ENCODE measurements at regions not wholly inside any gene's neighbourhood (a gene's known extent, or its start where the extent isn't known, plus 50 kb on each side); places are given as distances from the start of the nearest gene placed in this dataset.

DNA sequence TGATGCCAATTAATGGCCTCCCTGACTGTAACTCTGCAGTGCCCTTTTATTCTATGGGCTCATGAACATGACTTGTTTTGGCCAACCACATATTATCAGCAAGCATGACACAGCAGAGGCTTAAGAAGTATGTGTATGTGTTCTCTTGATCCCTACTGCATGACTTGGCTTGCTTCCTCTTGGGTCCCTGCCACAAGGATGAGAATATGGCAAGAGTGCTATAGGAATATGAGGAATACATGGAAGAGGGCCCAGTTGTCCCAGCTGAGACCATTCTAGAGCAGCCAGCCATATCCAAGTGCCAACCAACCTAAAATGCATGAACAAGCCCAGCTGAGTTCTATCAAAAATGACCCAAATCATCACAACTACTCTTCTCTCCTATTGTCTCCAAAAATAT lies 576.7 kb upstream of the PCDH9 start:
- H2BK15ac ChIP-seq (ENCODE audit: low read length) = no peak overlapping the region
- H2BK120ac ChIP-seq (replicated peaks; ENCODE audit: low read depth, low read length) = no peak overlapping the region
- H3K9ac ChIP-seq (replicated peaks in 1 of 4; ENCODE audit: extremely low read depth in 1 of 4, low read depth in 3 of 4, low read length in 3 of 4) = no peak overlapping the region
- no peak overlapping the region for H3K18ac ChIP-seq (ENCODE audit: extremely low read depth, low read length)
- DNase-seq (ENCODE audit: low read depth in 1 of 2, low spot score in 2 of 2) = no peak
- no peaks in the 10 kb centered on the region for H4K20me1 ChIP-seq (replicated peaks in 1 of 2; ENCODE audit: control insufficient read depth in 1 of 2, insufficient read depth in 2 of 2, low read length in 2 of 2)
- no peak overlapping the region for H3K56ac ChIP-seq (replicated peaks; ENCODE audit: insufficient read length, low read depth, low read length)
- no peak overlapping the region for H2BK5ac ChIP-seq (ENCODE audit: low read depth, low read length)
- ChIA-PET POLR2A (ENCODE audit: partially characterized antibody) (no interaction called here), CTCF (ENCODE audit: partially characterized antibody) (no interaction called here)
- FAIRE-seq = no peak
- H3K4me2 ChIP-seq (ENCODE audit: insufficient read depth in 1 of 2, low read depth in 2 of 2, low read length in 2 of 2) = no peak overlapping the region
- H2AFZ ChIP-seq (ENCODE audit: low read length) = no peak overlapping the region
- H3K14ac ChIP-seq (ENCODE audit: insufficient read length) = no peak overlapping the region
- H3K23ac ChIP-seq (ENCODE audit: insufficient read length) = no peak overlapping the region
- H3K23me2 ChIP-seq (ENCODE audit: low read depth, low read length) = no peaks in the 10 kb centered on the region
- no peak overlapping the region for H3K27ac ChIP-seq (ENCODE audit: low read depth, low read length)
- H3K27me3 ChIP-seq (replicated peaks in 1 of 4; ENCODE audit: control insufficient read depth in 3 of 4, extremely low read depth in 1 of 4, insufficient read depth in 3 of 4, low read length in 3 of 4) = no peaks in the 10 kb centered on the region
- no peak overlapping the region for H2AK5ac ChIP-seq (ENCODE audit: low read depth, low read length)
- no peaks in the 10 kb centered on the region for H3K4me1 ChIP-seq (replicated peaks in 1 of 4; ENCODE audit: control insufficient read depth in 3 of 4, insufficient read depth in 4 of 4, low read length in 3 of 4)
- H4K91ac ChIP-seq (replicated peaks; ENCODE audit: insufficient read length, low read length) = no peak overlapping the region
- H2BK12ac ChIP-seq (ENCODE audit: low read depth, low read length) = no peak overlapping the region
- TF ChIP-seq ASH2L (IDR thresholded peaks at IDR 0.05; ENCODE audit: low read length) (no peak), RNF2 (IDR thresholded peaks at IDR 0.05; ENCODE audit: borderline replicate concordance, low read depth, low read length, missing control alignments, poor library complexity, severe bottlenecking) (no peak), SIRT6 (IDR thresholded peaks at IDR 0.05; ENCODE audit: low read length) (no peak), NRF1 (IDR thresholded peaks at IDR 0.05; ENCODE audit: low read depth, low read length) (no peak)
- TF ChIP-seq, protein P1, sequence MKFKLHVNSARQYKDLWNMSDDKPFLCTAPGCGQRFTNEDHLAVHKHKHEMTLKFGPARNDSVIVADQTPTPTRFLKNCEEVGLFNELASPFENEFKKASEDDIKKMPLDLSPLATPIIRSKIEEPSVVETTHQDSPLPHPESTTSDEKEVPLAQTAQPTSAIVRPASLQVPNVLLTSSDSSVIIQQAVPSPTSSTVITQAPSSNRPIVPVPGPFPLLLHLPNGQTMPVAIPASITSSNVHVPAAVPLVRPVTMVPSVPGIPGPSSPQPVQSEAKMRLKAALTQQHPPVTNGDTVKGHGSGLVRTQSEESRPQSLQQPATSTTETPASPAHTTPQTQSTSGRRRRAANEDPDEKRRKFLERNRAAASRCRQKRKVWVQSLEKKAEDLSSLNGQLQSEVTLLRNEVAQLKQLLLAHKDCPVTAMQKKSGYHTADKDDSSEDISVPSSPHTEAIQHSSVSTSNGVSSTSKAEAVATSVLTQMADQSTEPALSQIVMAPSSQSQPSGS (IDR thresholded peaks at IDR 0.05; ENCODE audit: low read length) = no peak
- H3K79me1 ChIP-seq (ENCODE audit: low read depth, low read length) = no peaks in the 10 kb centered on the region
- H2BK20ac ChIP-seq (ENCODE audit: low read length) = no peak overlapping the region
- no peak overlapping the region for H4K5ac ChIP-seq (ENCODE audit: insufficient read length, low read depth, low read length)
- no peak overlapping the region for H4K8ac ChIP-seq (ENCODE audit: extremely low read depth, insufficient read depth, low read length)
- no peaks in the 10 kb centered on the region for H3K9me3 ChIP-seq (ENCODE audit: insufficient read depth in 2 of 2, low read depth in 1 of 2, low read length in 1 of 2)
- no peak overlapping the region for H3K4ac ChIP-seq (replicated peaks; ENCODE audit: insufficient read length, low read depth, low read length)
- H3K4me3 ChIP-seq (ENCODE audit: extremely low read depth in 1 of 4, insufficient read depth in 2 of 4, low read depth in 3 of 4, low read length in 4 of 4) = no peak overlapping the region
- no peaks in the 10 kb centered on the region for H3K36me3 ChIP-seq (ENCODE audit: control insufficient read depth in 2 of 4, insufficient read depth in 4 of 4, low read length in 3 of 4)
- H3K79me2 ChIP-seq (ENCODE audit: control insufficient read depth in 1 of 2, insufficient read depth in 2 of 2, low read length in 2 of 2) = no peaks in the 10 kb centered on the region

Measured in H1 (cell line).